OCI-LY7 (cell line): ENCODE measurements at regions not wholly inside any gene's neighbourhood (a gene's known extent, or its start where the extent isn't known, plus 50 kb on each side); places are given as distances from the start of the nearest gene placed in this dataset.
A peak's percentile ranks its signal among the peaks of the same experiment; 100 is the strongest.

Experiments used
- BruUV-seq: library from RNA; stranded (reverse); fragments of 400-500 nt; replicated peaks from 2 replicates; lab custom pipeline; 2021; lab: Mats Ljungman, UMichigan
- CTCF ChIA-PET: fragments of 300-600 bp; sonication (Branson Sonifier 250); formaldehyde crosslinking; loops from one replicate; lab custom pipeline; 2022; ENCODE audit warnings: antibody characterized with exemption; ENCODE audit not compliant: unreplicated experiment; lab: Charles Lee
- POLR2A ChIA-PET: fragments of 300-600 bp; sonication (Branson Sonifier 250); formaldehyde crosslinking; loops from one replicate; lab custom pipeline; 2022; ENCODE audit warnings: antibody characterized with exemption; lab: Charles Lee
- DNase-seq: peaks from one replicate; pipeline ENCODE4 v3.0.0-alpha.2; 2015; ENCODE audit warnings: low spot score
- H2AFZ ChIP-seq: fragments of 200-600 bp; sonication (generic), shearing (Covaris generic); 2 replicates; pipeline ENCODE4 v1.6.1; 2014; ENCODE audit warnings: mild to moderate bottlenecking, antibody characterized with exemption, low read length, moderate library complexity
- H3K27ac ChIP-seq: fragments of 200-600 bp; sonication (generic); 2 replicates; pipeline ENCODE4 v1.5.1; 2014; ENCODE audit warnings: mixed run types, low read depth, mild to moderate bottlenecking, moderate library complexity, low read length, inconsistent platforms; ENCODE audit not compliant: poor library complexity, severe bottlenecking
- H3K36me3 ChIP-seq: fragments of 200-600 bp; sonication (generic); 2 replicates; pipeline ENCODE4 v1.6.1; 2014; ENCODE audit warnings: mild to moderate bottlenecking, antibody characterized with exemption, low read length, moderate library complexity, mixed read lengths; ENCODE audit not compliant: insufficient read depth
- H3K4me1 ChIP-seq: fragments of 200-600 bp; sonication (generic); 2 replicates; pipeline ENCODE4 v1.5.1; 2014; ENCODE audit warnings: mild to moderate bottlenecking, low read length; ENCODE audit not compliant: insufficient read depth, poor library complexity, severe bottlenecking
- H3K4me2 ChIP-seq: fragments of 200-600 bp; sonication (generic); 2 replicates; pipeline ENCODE4 v1.6.1; 2014; ENCODE audit warnings: mild to moderate bottlenecking, low read length
- H3K4me3 ChIP-seq: fragments of 200-600 bp; sonication (generic); 2 replicates; pipeline ENCODE4 v1.5.1; 2014; ENCODE audit warnings: mild to moderate bottlenecking, low read depth, low read length; ENCODE audit not compliant: poor library complexity, severe bottlenecking
- H3K79me2 ChIP-seq: fragments of 200-600 bp; sonication (generic); 2 replicates; pipeline ENCODE4 v1.6.1; 2016; ENCODE audit warnings: low read depth, mild to moderate bottlenecking, low read length, moderate library complexity, mixed read lengths; ENCODE audit not compliant: insufficient read depth
- H3K9me2 ChIP-seq: fragments of 200-600 bp; sonication (generic); 2 replicates; pipeline ENCODE4 v1.6.1; 2016; ENCODE audit warnings: mild to moderate bottlenecking, low read length, mixed read lengths; ENCODE audit not compliant: insufficient read depth
- H3K9me3 ChIP-seq: fragments of 200-600 bp; sonication (generic); 2 replicates; pipeline ENCODE4 v1.6.1; 2014; ENCODE audit warnings: mild to moderate bottlenecking, mixed run types, low read length, mixed read lengths
- H4K20me1 ChIP-seq: fragments of 200-600 bp; sonication (generic); 2 replicates; pipeline ENCODE4 v1.6.1; 2014; ENCODE audit warnings: mild to moderate bottlenecking, antibody characterized with exemption, low read length, moderate library complexity, mixed read lengths; ENCODE audit not compliant: insufficient read depth
- EZH2phosphoT487 ChIP-seq: fragments of 200-600 bp; sonication (generic); IDR thresholded peaks from 2 replicates; pipeline ENCODE4 v1.6.1; 2018; ENCODE audit warnings: low read depth, borderline replicate concordance, mild to moderate bottlenecking, mixed run types, antibody characterized with exemption, low read length, moderate library complexity, mixed read lengths
- intact Hi-C: fragments of 100-400 bp; cut with micrococcal nuclease; formaldehyde crosslinking; loops from one replicate; pipeline ENCODE4 v1.10.0; 2022; ENCODE audit not compliant: unreplicated experiment
- TF ChIP-seq, protein P1 (sequence below): fragments of 200-600 bp; sonication (generic); conservative IDR thresholded peaks from 2 replicates; pipeline ENCODE4 v1.5.1; 2014; ENCODE audit warnings: mild to moderate bottlenecking, antibody characterized with exemption, low read length, moderate library complexity, mixed read lengths

DNA sequence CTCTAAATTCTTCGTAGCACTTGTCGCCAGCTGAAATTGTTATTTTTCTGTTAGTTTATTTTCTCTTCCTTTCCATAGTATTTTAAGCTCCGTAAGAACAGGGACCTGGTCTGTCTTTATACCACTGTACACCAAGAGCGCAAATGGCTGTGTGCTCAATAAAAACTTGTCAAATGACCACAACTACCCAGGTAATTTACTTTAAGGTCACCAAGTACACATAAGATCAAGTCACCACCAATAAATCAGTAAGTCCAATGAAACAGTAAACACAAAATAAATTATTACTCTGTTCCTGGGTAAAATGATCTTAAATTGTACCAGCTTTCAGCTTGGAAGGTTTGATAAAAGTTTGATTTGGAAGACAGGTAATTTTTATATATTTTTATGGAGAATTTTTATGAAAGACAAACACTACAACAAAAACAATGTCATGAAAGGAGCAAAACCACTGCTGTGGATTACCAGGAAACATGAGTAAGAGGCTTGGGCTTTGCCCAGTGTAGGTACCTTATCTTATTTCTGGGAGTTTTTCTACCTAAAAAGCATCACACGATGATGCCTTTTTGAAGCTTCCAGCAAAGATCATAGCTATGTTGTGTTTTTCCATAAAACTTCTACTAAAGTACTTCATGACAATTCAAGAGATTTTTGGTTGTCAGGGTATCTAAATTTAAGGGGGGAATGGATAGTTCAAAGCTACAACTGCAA is 406.8 kb downstream of the SHQ1 start:
- TF ChIP-seq, protein P1, sequence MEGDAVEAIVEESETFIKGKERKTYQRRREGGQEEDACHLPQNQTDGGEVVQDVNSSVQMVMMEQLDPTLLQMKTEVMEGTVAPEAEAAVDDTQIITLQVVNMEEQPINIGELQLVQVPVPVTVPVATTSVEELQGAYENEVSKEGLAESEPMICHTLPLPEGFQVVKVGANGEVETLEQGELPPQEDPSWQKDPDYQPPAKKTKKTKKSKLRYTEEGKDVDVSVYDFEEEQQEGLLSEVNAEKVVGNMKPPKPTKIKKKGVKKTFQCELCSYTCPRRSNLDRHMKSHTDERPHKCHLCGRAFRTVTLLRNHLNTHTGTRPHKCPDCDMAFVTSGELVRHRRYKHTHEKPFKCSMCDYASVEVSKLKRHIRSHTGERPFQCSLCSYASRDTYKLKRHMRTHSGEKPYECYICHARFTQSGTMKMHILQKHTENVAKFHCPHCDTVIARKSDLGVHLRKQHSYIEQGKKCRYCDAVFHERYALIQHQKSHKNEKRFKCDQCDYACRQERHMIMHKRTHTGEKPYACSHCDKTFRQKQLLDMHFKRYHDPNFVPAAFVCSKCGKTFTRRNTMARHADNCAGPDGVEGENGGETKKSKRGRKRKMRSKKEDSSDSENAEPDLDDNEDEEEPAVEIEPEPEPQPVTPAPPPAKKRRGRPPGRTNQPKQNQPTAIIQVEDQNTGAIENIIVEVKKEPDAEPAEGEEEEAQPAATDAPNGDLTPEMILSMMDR: no peak
- TF ChIP-seq EZH2phosphoT487: no peak
- no peaks in the 10 kb centered on the region for H3K9me3 ChIP-seq
- BruUV-seq: no TSS peak
- no peak overlapping the region for H2AFZ ChIP-seq
- intact Hi-C loops: loop anchor here (2.0 to 10.0 kb wide), 5 partner anchors 129 to 457 kb away; no protein-coding TSS in a partner anchor
- no peaks in the 10 kb centered on the region for H3K9me2 ChIP-seq
- POLR2A ChIA-PET: interaction anchor here (0.6 to 2.1 kb wide), 9 partner anchors 11 to 1897 kb away, joined by 3 to 8 read pairs (median 3); no protein-coding TSS in a partner anchor
- no peak overlapping the region for H3K27ac ChIP-seq
- H3K36me3 ChIP-seq: peaks cover 42% of the 10 kb centered on the region
- peaks cover 77% of the 10 kb centered on the region for H4K20me1 ChIP-seq
- no peak for DNase-seq
- peaks cover 98% of the 10 kb centered on the region for H3K79me2 ChIP-seq
- H3K4me2 ChIP-seq: peak overlapping the region; percentile 65
- H3K4me3 ChIP-seq: peak overlapping the region; percentile 43
- H3K4me1 ChIP-seq: peaks cover 72% of the 10 kb centered on the region
- CTCF ChIA-PET: no interaction called here

DNA sequence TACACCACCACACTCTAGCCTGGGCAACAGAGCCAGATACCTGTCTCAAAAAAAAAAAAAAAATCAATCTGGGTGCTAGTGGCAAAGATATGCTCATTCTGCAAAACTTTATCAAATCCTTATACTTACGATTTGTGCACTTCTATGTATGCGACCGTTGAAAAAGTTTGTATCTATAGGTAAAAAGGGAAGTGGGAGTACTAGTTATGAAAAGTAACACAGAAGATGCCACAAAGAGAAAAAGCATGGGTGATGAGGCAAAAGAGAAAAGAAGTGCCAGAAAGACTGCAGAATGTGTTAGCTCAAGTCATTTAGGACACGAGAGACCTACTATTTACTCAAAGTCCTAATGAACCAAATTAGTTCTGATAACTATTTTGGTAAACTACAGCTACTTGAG is 407.8 kb downstream of the SHQ1 start:
- H4K20me1 ChIP-seq: peaks cover 67% of the 10 kb centered on the region
- CTCF ChIA-PET: interaction anchor here (0.6 kb wide), 2 partner anchors 37 to 171 kb away, joined by 3 read pairs; no protein-coding TSS in a partner anchor
- peaks cover 49% of the 10 kb centered on the region for H3K36me3 ChIP-seq
- no peak overlapping the region for H2AFZ ChIP-seq
- BruUV-seq: no TSS peak
- H3K9me3 ChIP-seq: no peaks in the 10 kb centered on the region
- H3K79me2 ChIP-seq: peaks cover 98% of the 10 kb centered on the region
- H3K27ac ChIP-seq: peak overlapping the region; percentile 31
- no peaks in the 10 kb centered on the region for H3K9me2 ChIP-seq
- POLR2A ChIA-PET: interaction anchor here (0.7 to 2.1 kb wide), 5 partner anchors 11 to 336 kb away, joined by 3 to 8 read pairs (median 5); no protein-coding TSS in a partner anchor
- intact Hi-C loops: loop anchor here (2.0 to 10.0 kb wide), 5 partner anchors 128 to 456 kb away; no protein-coding TSS in a partner anchor
- TF ChIP-seq, protein P1: no peak
- no peak for TF ChIP-seq EZH2phosphoT487
- peaks cover 67% of the 10 kb centered on the region for H3K4me1 ChIP-seq
- peak overlapping the region; percentile 43 for H3K4me3 ChIP-seq
- DNase-seq: peak; percentile 58
- peak overlapping the region; percentile 65 for H3K4me2 ChIP-seq
